Glomerular visceral epithelial cell (primary cell): ENCODE measurements at regions not wholly inside any gene's neighbourhood (a gene's known extent, or its start where the extent isn't known, plus 50 kb on each side); places are given as distances from the start of the nearest gene placed in this dataset.

Source experiments
- DNase-seq: peaks from one replicate; pipeline ENCODE4 v3.0.0-alpha.2; 2016; ENCODE audit errors: extremely low spot score

GRCh38 chr10:83656924-83657323, 482.4 kb upstream of the GHITM start:
- no peak for DNase-seq

GRCh38 chr10:83657487-83657886, 481.8 kb upstream of the GHITM start:
- no peak for DNase-seq

- DNase-seq, result no peak
These were observed 475.4 kb upstream of the GHITM start for GRCh38 chr10:83663918-83664317.

- no peak for DNase-seq
These were observed 472.5 kb upstream of the GHITM start for GRCh38 chr10:83666762-83667161.

GRCh38 chr10:83667594-83667993, 471.7 kb upstream of the GHITM start:
- no peak for DNase-seq

- DNase-seq, result no peak
These were observed 466.0 kb upstream of the GHITM start for GRCh38 chr10:83673316-83673715.

GRCh38 chr10:83677795-83678194, 461.5 kb upstream of the GHITM start:
- DNase-seq, result no peak

GRCh38 chr10:83678850-83679249, 460.5 kb upstream of the GHITM start:
- no peak for DNase-seq

- DNase-seq, result no peak
These were observed 458.8 kb upstream of the GHITM start for GRCh38 chr10:83680470-83680891.

GRCh38 chr10:83682414-83682813, 456.9 kb upstream of the GHITM start:
- no peak for DNase-seq

GRCh38 chr10:83685458-83685857, 453.9 kb upstream of the GHITM start:
- DNase-seq, result no peak

- DNase-seq, result no peak
These were observed 447.3 kb upstream of the GHITM start for GRCh38 chr10:83691791-83692596.

GRCh38 chr10:83698899-83699298, 440.4 kb upstream of the GHITM start:
- DNase-seq, result no peak

- DNase-seq, result no peak
These were observed 437.5 kb upstream of the GHITM start for GRCh38 chr10:83701799-83702198.

- no peak for DNase-seq
These were observed 436.6 kb upstream of the GHITM start for GRCh38 chr10:83702731-83703130.

- no peak for DNase-seq
These were observed 433.2 kb upstream of the GHITM start for GRCh38 chr10:83706120-83706519.

- DNase-seq, result no peak
These were observed 432.2 kb upstream of the GHITM start for GRCh38 chr10:83706952-83707582.

GRCh38 chr10:83713423-83713822, 425.9 kb upstream of the GHITM start:
- no peak for DNase-seq

GRCh38 chr10:83723080-83723479, 416.2 kb upstream of the GHITM start:
- no peak for DNase-seq

- DNase-seq, result no peak
These were observed 414.7 kb upstream of the GHITM start for GRCh38 chr10:83724471-83725241.

- no peak for DNase-seq
These were observed 413.7 kb upstream of the GHITM start for GRCh38 chr10:83725567-83725966.

- DNase-seq, result no peak
These were observed 405.0 kb upstream of the GHITM start for GRCh38 chr10:83734278-83734677.

GRCh38 chr10:83736008-83736407, 403.3 kb upstream of the GHITM start:
- no peak for DNase-seq
